ENCODE measurements at regions not wholly inside any gene's neighbourhood (a gene's known extent, or its start where the extent isn't known, plus 50 kb on each side); places are given as distances from the start of the nearest gene placed in this dataset.
A peak's percentile ranks its signal among the peaks of the same experiment; 100 is the strongest.

GRCh38 chr10:31754803-31755624 lies 173.6 kb downstream of the ARHGAP12 start:
- H3K9ac ChIP-seq, result peak overlapping the region in 4 of 11 experiments; percentile 13 to 54 (median 32); a peak in 5 of 22 replicates
- no peaks in the 10 kb centered on the region for H3K36me3 ChIP-seq
- H3K27me3 ChIP-seq, result no peaks in the 10 kb centered on the region
- no peaks in the 10 kb centered on the region for H3K9me3 ChIP-seq (replicated peaks in 1 of 11)
- no peaks in the 10 kb centered on the region for H4K20me1 ChIP-seq
- no peak for TF ChIP-seq Cebpa-rat (IDR thresholded peaks at IDR 0.05)
- H3K27ac ChIP-seq, result peak overlapping the region in 8 of 11 experiments; percentile 45 to 75 (median 64); a peak in 16 of 22 replicates
- H3K4me2 ChIP-seq, result peak overlapping the region in 9 of 11 experiments; percentile 4 to 85 (median 40); a peak in 12 of 22 replicates
- no peak overlapping the region for H3K4me3 ChIP-seq
- peaks cover 42 to 66% (median 55%) of the 10 kb centered on the region in 10 experiments for H3K4me1 ChIP-seq

GRCh38 chr10:31753681-31754080 lies 174.9 kb downstream of the ARHGAP12 start:
- Histone ChIP-seq H3K4me3 (no peak overlapping the region), H3K9ac (peak overlapping the region in 6 of 11 experiments; percentile 11 to 48 (median 35); a peak in 7 of 22 replicates), H3K36me3 (no peaks in the 10 kb centered on the region), H3K4me2 (peak overlapping the region; percentile 25 to 85 (median 52)), H3K9me3 (replicated peaks in 1 of 11) (no peaks in the 10 kb centered on the region), H3K4me1 (peaks cover 52 to 74% (median 63%) of the 10 kb centered on the region in 10 experiments), H3K27ac (peak overlapping the region in 9 of 11 experiments; percentile 31 to 75 (median 67); a peak in 17 of 22 replicates), H3K27me3 (no peaks in the 10 kb centered on the region), H4K20me1 (no peaks in the 10 kb centered on the region)
- TF ChIP-seq Cebpa-rat (IDR thresholded peaks at IDR 0.05), result no peak

GRCh38 chr10:31752170-31752569 lies 176.5 kb downstream of the ARHGAP12 start:
- no peaks in the 10 kb centered on the region for H3K36me3 ChIP-seq
- H3K9ac ChIP-seq, result no peak overlapping the region
- H3K27me3 ChIP-seq, result no peaks in the 10 kb centered on the region
- peaks cover 52 to 72% (median 67%) of the 10 kb centered on the region in 10 experiments for H3K4me1 ChIP-seq
- H4K20me1 ChIP-seq, result no peaks in the 10 kb centered on the region
- no peak for TF ChIP-seq Cebpa-rat (IDR thresholded peaks at IDR 0.05)
- H3K9me3 ChIP-seq (replicated peaks in 1 of 11), result no peaks in the 10 kb centered on the region
- H3K4me2 ChIP-seq, result peak overlapping the region; percentile 73 to 91 (median 82); a peak in 21 of 22 replicates
- no peak overlapping the region for H3K4me3 ChIP-seq
- peak overlapping the region in 3 of 11 experiments; percentile 67 to 75 (median 70); a peak in 1 of 22 replicates for H3K27ac ChIP-seq

- Histone ChIP-seq H3K9me3 (replicated peaks in 1 of 11) (no peaks in the 10 kb centered on the region), H3K4me2 (peak overlapping the region; percentile 73 to 91 (median 82)), H3K4me1 (peaks cover 52 to 75% (median 71%) of the 10 kb centered on the region in 10 experiments), H3K27me3 (no peaks in the 10 kb centered on the region), H4K20me1 (no peaks in the 10 kb centered on the region), H3K9ac (peak overlapping the region in 1 of 11 experiments; percentile 38; a peak in 3 of 22 replicates), H3K27ac (peak overlapping the region in 4 of 11 experiments; percentile 57 to 76 (median 70); a peak in 5 of 22 replicates), H3K4me3 (no peak overlapping the region), H3K36me3 (no peaks in the 10 kb centered on the region)
- TF ChIP-seq Cebpa-rat (IDR thresholded peaks at IDR 0.05), result no peak
These were observed 176.9 kb downstream of the ARHGAP12 start for GRCh38 chr10:31751738-31752080.

GRCh38 chr10:31751051-31751737 lies 177.4 kb downstream of the ARHGAP12 start:
- Histone ChIP-seq H3K4me3 (no peak overlapping the region), H3K4me2 (peak overlapping the region; percentile 73 to 91 (median 82)), H3K27ac (peak overlapping the region in 10 of 11 experiments; percentile 17 to 76 (median 68); a peak in 17 of 22 replicates), H3K36me3 (no peaks in the 10 kb centered on the region), H3K9ac (peak overlapping the region in 6 of 11 experiments; percentile 12 to 63 (median 36); a peak in 10 of 22 replicates), H4K20me1 (no peaks in the 10 kb centered on the region), H3K9me3 (replicated peaks in 1 of 11) (no peaks in the 10 kb centered on the region), H3K4me1 (peaks cover 52 to 78% (median 72%) of the 10 kb centered on the region in 10 experiments), H3K27me3 (no peaks in the 10 kb centered on the region)
- no peak for TF ChIP-seq Cebpa-rat (IDR thresholded peaks at IDR 0.05)

- no peaks in the 10 kb centered on the region for H4K20me1 ChIP-seq
- H3K27me3 ChIP-seq, result no peaks in the 10 kb centered on the region
- H3K9me3 ChIP-seq (replicated peaks in 1 of 11), result no peaks in the 10 kb centered on the region
- H3K4me2 ChIP-seq, result peak overlapping the region; percentile 73 to 91 (median 82)
- H3K27ac ChIP-seq, result peak overlapping the region in 10 of 11 experiments; percentile 17 to 76 (median 68); a peak in 20 of 22 replicates
- peak overlapping the region in 10 of 11 experiments; percentile 7 to 71 (median 54); a peak in 19 of 22 replicates for H3K9ac ChIP-seq
- peaks cover 61 to 85% (median 78%) of the 10 kb centered on the region in 10 experiments for H3K4me1 ChIP-seq
- TF ChIP-seq Cebpa-rat (IDR thresholded peaks at IDR 0.05), result no peak
- H3K4me3 ChIP-seq, result peak overlapping the region in 1 of 10 experiments; percentile 7; a peak in 1 of 20 replicates
- H3K36me3 ChIP-seq, result no peaks in the 10 kb centered on the region
These were observed 178.4 kb downstream of the ARHGAP12 start for GRCh38 chr10:31749981-31750840.

GRCh38 chr10:31749301-31749700 lies 179.3 kb downstream of the ARHGAP12 start:
- no peaks in the 10 kb centered on the region for H3K27me3 ChIP-seq
- no peaks in the 10 kb centered on the region for H3K36me3 ChIP-seq
- H3K27ac ChIP-seq, result peak overlapping the region in 7 of 11 experiments; percentile 57 to 76 (median 69); a peak in 12 of 22 replicates
- H4K20me1 ChIP-seq, result no peaks in the 10 kb centered on the region
- no peak overlapping the region for H3K4me3 ChIP-seq
- H3K4me1 ChIP-seq, result peaks cover 61 to 80% (median 74%) of the 10 kb centered on the region in 10 experiments
- TF ChIP-seq Cebpa-rat (IDR thresholded peaks at IDR 0.05), result no peak
- H3K9me3 ChIP-seq (replicated peaks in 1 of 11), result no peaks in the 10 kb centered on the region
- H3K4me2 ChIP-seq, result peak overlapping the region; percentile 73 to 91 (median 82)
- peak overlapping the region in 6 of 11 experiments; percentile 16 to 71 (median 58); a peak in 7 of 22 replicates for H3K9ac ChIP-seq
